B cell (primary cell): ENCODE measurements at regions not wholly inside any gene's neighbourhood (a gene's known extent, or its start where the extent isn't known, plus 50 kb on each side); places are given as distances from the start of the nearest gene placed in this dataset.

Source experiments
- ATAC-seq: fragments of 200-7000 bp; cut with Tn5 transposase; one replicate; pipeline ENCODE4 v1.10.0; 2021; ENCODE audit warnings: low read depth, mild to moderate bottlenecking, moderate number of reproducible peaks, moderate library complexity
- CTCF ChIA-PET: fragments of 350-600 bp; sonication (Branson Sonifier 250); formaldehyde crosslinking; loops from one replicate; lab custom pipeline; 2021; ENCODE audit warnings: antibody characterized with exemption, inconsistent platforms; lab: Charles Lee
- POLR2A ChIA-PET: fragments of 350-600 bp; sonication (Branson Sonifier 250); formaldehyde crosslinking; loops from one replicate; lab custom pipeline; 2021; ENCODE audit warnings: antibody characterized with exemption; lab: Charles Lee
- DNase-seq: peaks from one replicate; pipeline ENCODE4 v3.0.0; 2013
- H2AFZ ChIP-seq: 2 replicates; pipeline ENCODE4 v1.6.1; 2012; ENCODE audit warnings: mild to moderate bottlenecking, low read depth, low read length; ENCODE audit not compliant: insufficient read depth, poor library complexity, severe bottlenecking
- H3K27ac ChIP-seq, 2 donors: 1 replicate in 1 of 2; 2 replicates in 1 of 2; pipeline ENCODE4 v1.5.1; 2012 to 2013; ENCODE audit warnings: low read length in 2 of 2, mild to moderate bottlenecking in 2 of 2, moderate library complexity in 1 of 2
- H3K27me3 ChIP-seq, 4 experiments: fragments of 200-600 bp in 1 of 4; sonication (generic) in 1 of 4; replicated peaks in 1 of 4; 1 replicate in 2 of 4; 2 replicates in 2 of 4; pipeline versions ENCODE4 v1.6.1 to v1.7.0; 2013 to 2016; ENCODE audit warnings: low read length in 3 of 4, mild to moderate bottlenecking in 2 of 4, mixed read lengths in 1 of 4, moderate library complexity in 1 of 4; ENCODE audit not compliant: insufficient read depth in 4 of 4, control insufficient read depth in 3 of 4; ENCODE audit errors: control extremely low read depth in 1 of 4
- H3K36me3 ChIP-seq, 2 experiments: replicated peaks in 1 of 2; 1 replicate in 1 of 2; 2 replicates in 1 of 2; pipeline versions ENCODE4 v1.6.1 to v1.7.1; 2013; ENCODE audit warnings: low read length in 1 of 2; ENCODE audit not compliant: insufficient read depth in 2 of 2, control insufficient read depth in 1 of 2; ENCODE audit errors: control extremely low read depth in 1 of 2, extremely low read depth in 1 of 2
- H3K4me1 ChIP-seq, 2 donors: fragments of 200-600 bp in 1 of 2; sonication (generic) in 1 of 2; 1 replicate in 1 of 2; 2 replicates in 1 of 2; pipeline versions ENCODE4 v1.5.1 to v1.6.1; 2013 to 2017; ENCODE audit warnings: low read length in 2 of 2; ENCODE audit not compliant: control insufficient read depth in 2 of 2, insufficient read depth in 2 of 2
- H3K4me2 ChIP-seq: replicated peaks from 2 replicates; pipeline ENCODE3; 2012; ENCODE audit warnings: mild to moderate bottlenecking, low read depth, low read length; ENCODE audit not compliant: poor library complexity, severe bottlenecking
- H3K4me3 ChIP-seq, 5 experiments: fragments of 200-600 bp in 1 of 5; sonication (generic) in 1 of 5; 1 replicate in 3 of 5; 2 replicates in 2 of 5; pipeline versions ENCODE4 v1.5.1 to v1.7.0; 2011 to 2016; ENCODE audit warnings: low read length in 4 of 5, mild to moderate bottlenecking in 4 of 5, low read depth in 2 of 5, control low read depth in 1 of 5, moderate library complexity in 1 of 5; ENCODE audit not compliant: insufficient read depth in 1 of 5; ENCODE audit errors: control extremely low read depth in 1 of 5, extremely low read depth in 1 of 5
- H3K79me2 ChIP-seq: fragments of 200-600 bp; sonication (generic); one replicate; pipeline ENCODE4 v1.6.0; 2016; ENCODE audit warnings: low read length; ENCODE audit not compliant: control insufficient read depth, insufficient read depth
- H3K9ac ChIP-seq: fragments of 200-600 bp; sonication (generic); 2 replicates; pipeline ENCODE4 v1.6.1; 2017; ENCODE audit warnings: mild to moderate bottlenecking, low read length, moderate library complexity
- H3K9me3 ChIP-seq, 3 donors: one replicate each; pipeline versions ENCODE4 v1.6.1 to v1.7.1; 2013; ENCODE audit warnings: low read length in 2 of 3; ENCODE audit not compliant: control insufficient read depth in 2 of 3, insufficient read depth in 1 of 3; ENCODE audit errors: control extremely low read depth in 1 of 3
- H4K20me1 ChIP-seq: 2 replicates; pipeline ENCODE4 v1.6.0; 2012; ENCODE audit warnings: mild to moderate bottlenecking, low read length; ENCODE audit not compliant: insufficient read depth, control insufficient read depth, poor library complexity, severe bottlenecking
- H3K27ac Mint-ChIP-seq: one replicate; pipeline ENCODE4 v1.8.0; 2021; ENCODE audit warnings: mixed read lengths
- H3K27me3 Mint-ChIP-seq: one replicate; pipeline ENCODE4 v1.8.0; 2021; ENCODE audit warnings: mixed read lengths
- H3K4me1 Mint-ChIP-seq: one replicate; pipeline ENCODE4 v1.8.0; 2021; ENCODE audit warnings: mixed read lengths
- H3K4me3 Mint-ChIP-seq: one replicate; pipeline ENCODE4 v1.8.0; 2021; ENCODE audit warnings: mixed read lengths
- H3K9me3 Mint-ChIP-seq: one replicate; pipeline ENCODE4 v1.8.0; 2022; ENCODE audit warnings: mixed read lengths; ENCODE audit not compliant: insufficient read depth
- EZH2 ChIP-seq: IDR thresholded peaks from 2 replicates; pipeline ENCODE4 v1.6.1; 2012; ENCODE audit warnings: borderline replicate concordance, low read depth, mild to moderate bottlenecking, moderate library complexity, low read length; ENCODE audit not compliant: insufficient read depth, poor library complexity, severe bottlenecking
- WGBS: methylation state at CpG from one replicate; pipeline ENCODE4 v1.1.5; 2013; ENCODE audit warnings: missing lambda C conversion rate; ENCODE audit not compliant: insufficient coverage; 5-methylcytosine and 5-hydroxymethylcytosine counted together
- intact Hi-C: fragments of 100-400 bp; cut with micrococcal nuclease; formaldehyde crosslinking; loops from one replicate; pipeline ENCODE4 v1.10.0; 2022
- TF ChIP-seq, protein P1 (sequence below): fragments of 200-600 bp; IDR thresholded peaks from one replicate; pipeline ENCODE4 v1.8.0; 2022; ENCODE audit warnings: antibody characterized with exemption, mild to moderate bottlenecking

DNA sequence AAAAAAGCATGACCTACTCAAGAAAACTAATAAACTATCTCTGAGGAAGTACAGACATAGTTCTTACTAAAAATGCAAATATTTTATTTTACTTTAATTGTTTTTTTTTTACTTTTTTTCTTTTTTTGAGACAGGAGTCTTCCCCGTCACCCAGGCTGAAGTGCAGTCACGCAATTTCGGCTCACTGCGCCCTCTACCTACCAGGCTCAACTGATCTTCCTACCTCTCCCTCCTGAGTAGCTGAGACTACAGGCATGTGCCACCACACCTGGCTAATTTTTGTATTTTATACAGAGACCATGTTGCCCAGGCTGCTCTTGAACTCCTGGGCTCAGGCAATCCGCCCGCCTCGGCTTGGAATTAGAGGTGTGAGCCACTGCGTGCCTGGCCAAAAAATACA, 1263.1 kb downstream of the KCNT2 start:
- Histone ChIP-seq H3K4me1 (no peaks in the 10 kb centered on the region), H3K9me3 (no peaks in the 10 kb centered on the region), H3K36me3 (no peaks in the 10 kb centered on the region), H3K79me2 (no peaks in the 10 kb centered on the region), H3K27me3 (no peaks in the 10 kb centered on the region), H3K4me2 (no peak overlapping the region), H2AFZ (no peak overlapping the region), H3K27ac (no peak overlapping the region), H3K4me3 (no peak overlapping the region), H4K20me1 (no peaks in the 10 kb centered on the region), H3K9ac (no peak overlapping the region)
- TF ChIP-seq EZH2, result no peak
- TF ChIP-seq, protein P1, sequence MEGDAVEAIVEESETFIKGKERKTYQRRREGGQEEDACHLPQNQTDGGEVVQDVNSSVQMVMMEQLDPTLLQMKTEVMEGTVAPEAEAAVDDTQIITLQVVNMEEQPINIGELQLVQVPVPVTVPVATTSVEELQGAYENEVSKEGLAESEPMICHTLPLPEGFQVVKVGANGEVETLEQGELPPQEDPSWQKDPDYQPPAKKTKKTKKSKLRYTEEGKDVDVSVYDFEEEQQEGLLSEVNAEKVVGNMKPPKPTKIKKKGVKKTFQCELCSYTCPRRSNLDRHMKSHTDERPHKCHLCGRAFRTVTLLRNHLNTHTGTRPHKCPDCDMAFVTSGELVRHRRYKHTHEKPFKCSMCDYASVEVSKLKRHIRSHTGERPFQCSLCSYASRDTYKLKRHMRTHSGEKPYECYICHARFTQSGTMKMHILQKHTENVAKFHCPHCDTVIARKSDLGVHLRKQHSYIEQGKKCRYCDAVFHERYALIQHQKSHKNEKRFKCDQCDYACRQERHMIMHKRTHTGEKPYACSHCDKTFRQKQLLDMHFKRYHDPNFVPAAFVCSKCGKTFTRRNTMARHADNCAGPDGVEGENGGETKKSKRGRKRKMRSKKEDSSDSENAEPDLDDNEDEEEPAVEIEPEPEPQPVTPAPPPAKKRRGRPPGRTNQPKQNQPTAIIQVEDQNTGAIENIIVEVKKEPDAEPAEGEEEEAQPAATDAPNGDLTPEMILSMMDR, result no peak
- H3K4me3 Mint-ChIP-seq, result no peak overlapping the region
- ChIA-PET POLR2A (no interaction called here), CTCF (no interaction called here)
- ATAC-seq (no peak), DNase-seq (no peak)
- intact Hi-C loops, result no loop called here
- no peaks in the 10 kb centered on the region for H3K9me3 Mint-ChIP-seq
- 56% methylated on average over 3 of the region's 8 CpGs for WGBS
- no peaks in the 10 kb centered on the region for H3K27me3 Mint-ChIP-seq
- H3K27ac Mint-ChIP-seq, result no peak overlapping the region
- H3K4me1 Mint-ChIP-seq, result no peaks in the 10 kb centered on the region

DNA sequence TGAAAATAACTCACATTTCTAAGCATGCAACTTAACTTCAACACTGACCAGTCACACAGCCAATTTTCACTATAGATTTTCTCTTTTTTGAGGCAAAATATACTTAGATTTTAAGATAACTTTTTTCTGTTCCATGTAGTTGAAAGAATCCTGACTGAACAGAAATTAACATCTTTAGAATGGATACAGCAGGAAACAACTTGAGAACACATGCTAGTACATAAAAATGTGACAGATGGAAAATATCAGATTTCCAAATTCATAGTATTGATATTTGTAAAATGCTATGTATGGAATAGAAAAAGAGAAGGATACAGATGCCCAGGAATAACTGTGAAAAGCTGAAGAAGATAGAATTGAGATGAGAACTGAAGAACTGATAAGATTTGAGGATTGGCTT, 1270.6 kb downstream of the KCNT2 start:
- Histone ChIP-seq H3K27me3 (no peaks in the 10 kb centered on the region), H3K36me3 (no peaks in the 10 kb centered on the region), H3K27ac (no peak overlapping the region), H3K79me2 (no peaks in the 10 kb centered on the region), H3K4me2 (no peak overlapping the region), H3K4me3 (no peak overlapping the region), H3K9ac (no peak overlapping the region), H3K9me3 (no peaks in the 10 kb centered on the region), H3K4me1 (no peaks in the 10 kb centered on the region), H4K20me1 (no peaks in the 10 kb centered on the region), H2AFZ (no peak overlapping the region)
- Mint-ChIP-seq H3K9me3 (no peaks in the 10 kb centered on the region), H3K27me3 (no peaks in the 10 kb centered on the region), H3K4me1 (no peaks in the 10 kb centered on the region), H3K27ac (no peak overlapping the region), H3K4me3 (no peak overlapping the region)
- ChIA-PET CTCF (no interaction called here), POLR2A (no interaction called here)
- intact Hi-C loops, result no loop called here
- ATAC-seq (no peak), DNase-seq (no peak)
- TF ChIP-seq, protein P1, result no peak
- no peak for TF ChIP-seq EZH2
